ENCODE measurements at regions not wholly inside any gene's neighbourhood (a gene's known extent, or its start where the extent isn't known, plus 50 kb on each side); places are given as distances from the start of the nearest gene placed in this dataset.

DNA sequence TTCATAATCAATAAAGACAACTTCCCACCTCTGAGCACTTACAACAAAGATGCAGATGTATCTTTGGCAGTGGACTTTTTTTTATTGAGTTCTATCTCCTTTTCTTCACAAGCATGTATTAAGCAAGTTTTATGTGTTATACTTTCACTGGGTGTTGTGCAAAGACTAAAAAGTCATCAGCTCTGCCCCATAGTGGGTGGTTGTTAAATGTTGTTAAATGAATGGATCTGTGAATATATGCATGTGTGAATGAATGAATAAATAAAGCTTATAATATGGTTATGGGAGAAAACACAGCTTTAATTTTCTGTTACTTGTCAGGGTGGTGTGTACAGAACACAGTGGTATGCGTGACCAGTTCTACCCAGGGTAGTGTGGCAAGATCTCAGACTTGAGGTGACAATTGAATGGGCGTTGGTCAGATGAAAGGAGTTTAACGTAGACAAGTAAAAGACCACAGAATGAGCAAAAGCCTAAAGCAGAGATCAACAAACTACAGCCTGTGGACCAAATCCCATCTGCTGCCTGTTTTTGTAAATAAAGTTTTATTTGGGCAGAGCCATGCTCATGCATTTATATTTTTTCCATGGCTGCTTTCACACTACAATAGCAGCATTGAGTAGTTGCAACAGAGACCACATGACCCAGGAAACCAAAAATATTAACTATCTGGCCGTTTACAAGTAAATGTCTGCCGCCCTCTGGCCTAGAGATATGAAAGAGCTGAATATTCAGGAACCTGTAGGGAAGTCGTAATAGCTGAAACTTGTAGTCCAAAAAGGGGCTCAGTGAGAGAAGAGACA lies 207.4 kb upstream of the EEA1 start (continued):
- TF ChIP-seq YY1 (IDR thresholded peaks at IDR 0.05; ENCODE audit: low read depth) (no peak), TEAD4 (IDR thresholded peaks at IDR 0.05; ENCODE audit: borderline replicate concordance, insufficient read depth) (no peak), RAD21 (IDR thresholded peaks at IDR 0.05; ENCODE audit: low read length) (no peak), MEF2A (IDR thresholded peaks at IDR 0.05; ENCODE audit: borderline replicate concordance, low read depth) (no peak)

GRCh38 chr12:93137656-93138612 lies 208.8 kb upstream of the EEA1 start:
- Histone ChIP-seq H3K27ac (ENCODE audit: low read depth in 2 of 2, low read length in 1 of 2) (peak overlapping the region; percentile 38 to 78), H3K4me1 (ENCODE audit: control insufficient read depth in 1 of 2, insufficient read depth in 2 of 2, low read depth in 1 of 2, low read length in 1 of 2) (peaks cover 4 to 16% of the 10 kb centered on the region in 2 experiments; a peak in 3 of 4 replicates), H3K9me3 (no peaks in the 10 kb centered on the region), H3K9ac (no peak overlapping the region), H3F3A (replicated peaks; ENCODE audit: insufficient read depth) (no peaks in the 10 kb centered on the region), H3K27me3 (ENCODE audit: insufficient read depth) (no peaks in the 10 kb centered on the region), H3K4me2 (0 out of 2 replicates have a peak overlapping the region, but pooled peaks have one; percentile 3), H3K4me3 (ENCODE audit: low read depth in 2 of 2, low read length in 1 of 2) (no peak overlapping the region), H4K20me1 (ENCODE audit: insufficient read depth) (no peaks in the 10 kb centered on the region), H3K79me2 (ENCODE audit: insufficient read depth) (no peaks in the 10 kb centered on the region), H2AFZ (ENCODE audit: low read depth) (no peak overlapping the region; the same call in 1 of the 2 replicates), H3K36me3 (replicated peaks in 1 of 2; ENCODE audit: control insufficient read depth in 1 of 2, insufficient read depth in 2 of 2, low read length in 1 of 2) (no peaks in the 10 kb centered on the region), H3K9me2 (no peaks in the 10 kb centered on the region)
- ChIA-PET POLR2A (no interaction called here), CTCF (interaction anchor here (1.2 to 1.5 kb wide), 2 partner anchors 243 to 259 kb away, joined by 3 to 4 read pairs; no protein-coding TSS in a partner anchor)
- peak; percentile 38 to 58; a peak in 2 of 4 replicates for TF ChIP-seq EP300 (IDR thresholded peaks at IDR 0.05; ENCODE audit: borderline replicate concordance in 1 of 2, low read depth in 1 of 2, low read length in 1 of 2)
- peak; percentile 75; the same call in 1 of the 2 replicates for TF ChIP-seq TCF12 (IDR thresholded peaks at IDR 0.05)
- peak; percentile 76 for TF ChIP-seq FOSL2 (IDR thresholded peaks at IDR 0.05; ENCODE audit: borderline replicate concordance, low read depth)
- TF ChIP-seq PBX3 (IDR thresholded peaks at IDR 0.05), result peak; percentile 49
- no peak for TF ChIP-seq FOXJ3 (CRISPR knock-in tag; IDR thresholded peaks at IDR 0.05)
- no peak for TF ChIP-seq CTCF (IDR thresholded peaks at IDR 0.05)
- TF ChIP-seq TEAD4 (IDR thresholded peaks at IDR 0.05; ENCODE audit: borderline replicate concordance, insufficient read depth), result no peak
- TF ChIP-seq IRF3 (IDR thresholded peaks at IDR 0.05; ENCODE audit: low read depth, low read length), result no peak
- peak; percentile 58 for TF ChIP-seq JUND (IDR thresholded peaks at IDR 0.05)
- TF ChIP-seq, protein P1, sequence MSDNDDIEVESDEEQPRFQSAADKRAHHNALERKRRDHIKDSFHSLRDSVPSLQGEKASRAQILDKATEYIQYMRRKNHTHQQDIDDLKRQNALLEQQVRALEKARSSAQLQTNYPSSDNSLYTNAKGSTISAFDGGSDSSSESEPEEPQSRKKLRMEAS (IDR thresholded peaks at IDR 0.05; ENCODE audit: low read depth), result peak; percentile 41; the same call in 1 of the 2 replicates
- no peak for TF ChIP-seq EZH2phosphoT487 (IDR thresholded peaks at IDR 0.05; ENCODE audit: borderline replicate concordance, low read depth)
- TF ChIP-seq SIN3A (IDR thresholded peaks at IDR 0.05; ENCODE audit: borderline replicate concordance, low read depth, low read length), result 0 out of 2 replicates have a peak, but pooled peaks have one; percentile 55
- no peak for TF ChIP-seq RFX5 (IDR thresholded peaks at IDR 0.05; ENCODE audit: low read length)
- TF ChIP-seq ELF1 (IDR thresholded peaks at IDR 0.05), result no peak
- TF ChIP-seq NRF1 (IDR thresholded peaks at IDR 0.05; ENCODE audit: low read depth, low read length), result no peak
- 46% methylated on average over 6 of the region's 6 CpGs for WGBS (ENCODE audit: low lambda C conversion rate)
- DNase-seq, result no peak

Data from SK-N-SH (cell line).